PFSK-1 (cell line): ENCODE measurements at regions not wholly inside any gene's neighbourhood (a gene's known extent, or its start where the extent isn't known, plus 50 kb on each side); places are given as distances from the start of the nearest gene placed in this dataset.

Experiments
- FOXP2 ChIP-seq: optimal IDR thresholded peaks from 2 replicates; pipeline ENCODE3; 2011; ENCODE audit warnings: borderline replicate concordance, control low read depth, inconsistent platforms; ENCODE audit not compliant: insufficient read depth; ENCODE audit errors: extremely low read length, extremely low read depth
- POLR2AphosphoS5 ChIP-seq: IDR thresholded peaks from 2 replicates; pipeline ENCODE4 v1.6.1; 2012; ENCODE audit warnings: low read depth, mild to moderate bottlenecking, control low read depth, low read length, moderate library complexity
- REST ChIP-seq, 2 experiments: IDR thresholded peaks; 2 replicates each; pipeline versions ENCODE4 v1.6.1 to v1.8.0; 2011 to 2012; ENCODE audit warnings: low read depth in 2 of 2, low read length in 2 of 2, control low read depth in 1 of 2, inconsistent platforms in 1 of 2, mild to moderate bottlenecking in 1 of 2, moderate library complexity in 1 of 2; ENCODE audit not compliant: insufficient read depth in 1 of 2
- SIN3A ChIP-seq: IDR thresholded peaks from 2 replicates; pipeline ENCODE4 v1.6.1; 2012; ENCODE audit warnings: mild to moderate bottlenecking, low read length, moderate library complexity, borderline replicate concordance; ENCODE audit not compliant: insufficient read depth
- TAF1 ChIP-seq: IDR thresholded peaks from 2 replicates; pipeline ENCODE4 v1.6.1; 2012; ENCODE audit warnings: low read length, control low read depth, borderline replicate concordance; ENCODE audit not compliant: insufficient read depth

GRCh38 chr2:56077359-56077915 is 106.4 kb upstream of the CCDC85A start:
- TF ChIP-seq FOXP2, result no peak
- TF ChIP-seq REST (IDR thresholded peaks at IDR 0.05; ENCODE audit: insufficient read depth in 1 of 2, low read depth in 2 of 2, low read length in 2 of 2), result no peak
- no peak for TF ChIP-seq TAF1
- no peak for TF ChIP-seq SIN3A
- no peak for TF ChIP-seq POLR2AphosphoS5

- TF ChIP-seq POLR2AphosphoS5, result no peak
- no peak for TF ChIP-seq REST (IDR thresholded peaks at IDR 0.05; ENCODE audit: insufficient read depth in 1 of 2, low read depth in 2 of 2, low read length in 2 of 2)
- TF ChIP-seq FOXP2, result no peak
- no peak for TF ChIP-seq TAF1
- no peak for TF ChIP-seq SIN3A
Observed at GRCh38 chr2:56082665-56083064, 101.1 kb upstream of the CCDC85A start.

GRCh38 chr2:56084111-56084901 is 99.5 kb upstream of the CCDC85A start:
- no peak for TF ChIP-seq FOXP2
- no peak for TF ChIP-seq TAF1
- TF ChIP-seq SIN3A, result no peak
- no peak for TF ChIP-seq POLR2AphosphoS5
- TF ChIP-seq REST (IDR thresholded peaks at IDR 0.05; ENCODE audit: insufficient read depth in 1 of 2, low read depth in 2 of 2, low read length in 2 of 2), result no peak

- TF ChIP-seq REST (IDR thresholded peaks at IDR 0.05; ENCODE audit: insufficient read depth in 1 of 2, low read depth in 2 of 2, low read length in 2 of 2) (no peak), FOXP2 (no peak), POLR2AphosphoS5 (no peak), TAF1 (no peak), SIN3A (no peak)
Observed at GRCh38 chr2:56086336-56086735, 97.5 kb upstream of the CCDC85A start.
